Ascending aorta (tissue), 2 donors: ENCODE measurements at regions not wholly inside any gene's neighbourhood (a gene's known extent, or its start where the extent isn't known, plus 50 kb on each side); places are given as distances from the start of the nearest gene placed in this dataset.

Source experiments
- DNase-seq, 2 donors: peaks; one replicate each; pipeline ENCODE4 v3.0.0-alpha.2; 2019; ENCODE audit warnings: low spot score in 2 of 2
- H3K27ac ChIP-seq, 2 donors: fragments of 200-600 bp; sonication (generic); one replicate each; pipeline ENCODE4 v1.5.1; 2016 to 2017; ENCODE audit warnings: mild to moderate bottlenecking in 1 of 2
- H3K27me3 ChIP-seq: fragments of 200-600 bp; sonication (generic); one replicate; pipeline ENCODE4 v1.5.1; 2017
- H3K36me3 ChIP-seq, 2 donors: fragments of 200-600 bp; sonication (generic); one replicate each; pipeline ENCODE4 v1.5.1; 2016
- H3K4me1 ChIP-seq, 2 donors: fragments of 200-600 bp; sonication (generic); one replicate each; pipeline ENCODE4 v1.5.1; 2016 to 2017; ENCODE audit warnings: mild to moderate bottlenecking in 1 of 2
- H3K4me3 ChIP-seq, 2 donors: fragments of 200-600 bp; sonication (generic); one replicate each; pipeline ENCODE4 v1.5.1; 2016 to 2017; ENCODE audit warnings: mild to moderate bottlenecking in 1 of 2
- H3K9me3 ChIP-seq, 2 donors: fragments of 200-600 bp; sonication (generic); one replicate each; pipeline ENCODE4 v1.5.1; 2016
- CTCF ChIP-seq, 3 experiments: fragments of 200-600 bp in 2 of 3; fragments of 450-650 bp in 1 of 3; sonication (generic) in 2 of 3; IDR thresholded peaks; one replicate each; pipeline ENCODE4 v1.5.1; 2016 to 2019; ENCODE audit warnings: antibody characterized with exemption in 3 of 3, mild to moderate bottlenecking in 1 of 3, moderate library complexity in 1 of 3
- intact Hi-C: fragments of 100-400 bp; cut with DNase I; formaldehyde crosslinking; loops from one replicate; pipeline ENCODE4 v1.15.1; 2023

- Histone ChIP-seq H3K36me3 (no peaks in the 10 kb centered on the region), H3K27me3 (no peaks in the 10 kb centered on the region), H3K9me3 (no peaks in the 10 kb centered on the region), H3K27ac (no peak overlapping the region), H3K4me3 (no peak overlapping the region), H3K4me1 (no peaks in the 10 kb centered on the region)
- no peak for DNase-seq
- intact Hi-C loops: no loop called here
- no peak for TF ChIP-seq CTCF (IDR thresholded peaks at IDR 0.05)
Measured at GRCh38 chr1:193359631-193360030, 173.2 kb upstream of the B3GALT2 start.

GRCh38 chr1:193358419-193358818 is 172.0 kb upstream of the B3GALT2 start:
- intact Hi-C loops: no loop called here

GRCh38 chr1:193356249-193356648 is 169.8 kb upstream of the B3GALT2 start:
- H3K27ac ChIP-seq: no peak overlapping the region
- no peaks in the 10 kb centered on the region for H3K4me1 ChIP-seq
- intact Hi-C loops: no loop called here
- DNase-seq: no peak
- no peaks in the 10 kb centered on the region for H3K27me3 ChIP-seq
- no peak overlapping the region for H3K4me3 ChIP-seq
- H3K36me3 ChIP-seq: no peaks in the 10 kb centered on the region
- TF ChIP-seq CTCF (IDR thresholded peaks at IDR 0.05): no peak
- no peaks in the 10 kb centered on the region for H3K9me3 ChIP-seq

More at GRCh38 chr1:193358419-193358818, 172.0 kb upstream of the B3GALT2 start:
- Histone ChIP-seq H3K36me3 (no peaks in the 10 kb centered on the region), H3K9me3 (no peaks in the 10 kb centered on the region), H3K4me3 (no peak overlapping the region), H3K27me3 (no peaks in the 10 kb centered on the region), H3K4me1 (no peaks in the 10 kb centered on the region), H3K27ac (no peak overlapping the region)
- no peak for DNase-seq
- no peak for TF ChIP-seq CTCF (IDR thresholded peaks at IDR 0.05)

- TF ChIP-seq CTCF (IDR thresholded peaks at IDR 0.05): no peak
- Histone ChIP-seq H3K27ac (no peak overlapping the region), H3K4me3 (no peak overlapping the region), H3K27me3 (no peaks in the 10 kb centered on the region), H3K9me3 (no peaks in the 10 kb centered on the region), H3K36me3 (no peaks in the 10 kb centered on the region), H3K4me1 (no peaks in the 10 kb centered on the region)
- intact Hi-C loops: no loop called here
- DNase-seq: no peak
Measured at GRCh38 chr1:193355626-193356025, 169.2 kb upstream of the B3GALT2 start.

GRCh38 chr1:193355178-193355577 is 168.8 kb upstream of the B3GALT2 start:
- intact Hi-C loops: no loop called here
- no peaks in the 10 kb centered on the region for H3K27me3 ChIP-seq
- no peak overlapping the region for H3K27ac ChIP-seq
- no peak for TF ChIP-seq CTCF (IDR thresholded peaks at IDR 0.05)
- H3K36me3 ChIP-seq: no peaks in the 10 kb centered on the region
- H3K4me1 ChIP-seq: no peaks in the 10 kb centered on the region
- DNase-seq: no peak
- no peak overlapping the region for H3K4me3 ChIP-seq
- no peaks in the 10 kb centered on the region for H3K9me3 ChIP-seq
